Glutamatergic neuron (in vitro differentiated cells): ENCODE measurements at regions not wholly inside any gene's neighbourhood (a gene's known extent, or its start where the extent isn't known, plus 50 kb on each side); places are given as distances from the start of the nearest gene placed in this dataset.

Experiments used
- DNase-seq: peaks from one replicate; pipeline ENCODE4 v3.0.0; 2022
- H3K27ac Mint-ChIP-seq: one replicate; pipeline ENCODE4 v1.8.0; 2020; ENCODE audit warnings: mild to moderate bottlenecking, mixed read lengths, inconsistent platforms; ENCODE audit not compliant: unreplicated experiment
- H3K27me3 Mint-ChIP-seq: one replicate; pipeline ENCODE4 v1.8.0; 2020; ENCODE audit warnings: mild to moderate bottlenecking, moderate library complexity, mixed read lengths, inconsistent platforms; ENCODE audit not compliant: unreplicated experiment
- H3K36me3 Mint-ChIP-seq: one replicate; pipeline ENCODE4 v1.8.0; 2020; ENCODE audit warnings: mild to moderate bottlenecking, mixed read lengths, inconsistent platforms; ENCODE audit not compliant: unreplicated experiment
- H3K4me1 Mint-ChIP-seq: one replicate; pipeline ENCODE4 v1.8.0; 2020; ENCODE audit warnings: mild to moderate bottlenecking, low read depth, mixed read lengths, inconsistent platforms; ENCODE audit not compliant: unreplicated experiment
- H3K4me3 Mint-ChIP-seq: one replicate; pipeline ENCODE4 v1.8.0; 2020; ENCODE audit warnings: mild to moderate bottlenecking, mixed read lengths, inconsistent platforms; ENCODE audit not compliant: unreplicated experiment
- H3K9me3 Mint-ChIP-seq: one replicate; pipeline ENCODE4 v1.8.0; 2020; ENCODE audit warnings: mild to moderate bottlenecking, moderate library complexity, mixed read lengths, inconsistent platforms; ENCODE audit not compliant: unreplicated experiment
- CTCF ChIP-seq: fragments of 200-600 bp; sonication (generic); IDR thresholded peaks from one replicate; pipeline ENCODE4 v1.5.0; 2021; ENCODE audit not compliant: partially characterized antibody, unreplicated experiment

DNA sequence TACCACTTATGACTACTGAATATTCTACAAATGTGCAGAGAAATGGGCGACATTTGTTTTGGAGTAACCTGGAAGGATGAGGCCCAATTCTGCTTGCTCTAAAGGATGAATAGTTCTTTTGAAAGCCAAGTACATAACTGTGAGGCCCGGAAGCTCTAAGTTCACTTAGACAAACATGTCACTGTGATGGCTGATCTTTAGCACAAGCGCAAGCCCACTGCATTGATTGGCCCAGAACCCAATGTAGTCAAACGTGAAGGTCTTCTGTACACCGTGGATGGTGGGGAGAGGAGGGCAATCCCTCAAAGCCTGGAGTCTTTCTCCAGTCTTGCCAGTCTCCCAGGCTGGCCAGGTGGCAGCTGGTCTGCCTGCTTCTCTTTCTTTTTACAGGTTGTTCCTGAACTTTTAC lies 139.6 kb downstream of the RFC3 start:
- H3K4me1 Mint-ChIP-seq = peaks cover 16% of the 10 kb centered on the region
- H3K27ac Mint-ChIP-seq = no peak overlapping the region
- H3K27me3 Mint-ChIP-seq = peaks cover 2% of the 10 kb centered on the region
- DNase-seq = no peak
- TF ChIP-seq CTCF = no peak
- peaks cover 2% of the 10 kb centered on the region for H3K9me3 Mint-ChIP-seq
- no peak overlapping the region for H3K4me3 Mint-ChIP-seq
- no peaks in the 10 kb centered on the region for H3K36me3 Mint-ChIP-seq

DNA sequence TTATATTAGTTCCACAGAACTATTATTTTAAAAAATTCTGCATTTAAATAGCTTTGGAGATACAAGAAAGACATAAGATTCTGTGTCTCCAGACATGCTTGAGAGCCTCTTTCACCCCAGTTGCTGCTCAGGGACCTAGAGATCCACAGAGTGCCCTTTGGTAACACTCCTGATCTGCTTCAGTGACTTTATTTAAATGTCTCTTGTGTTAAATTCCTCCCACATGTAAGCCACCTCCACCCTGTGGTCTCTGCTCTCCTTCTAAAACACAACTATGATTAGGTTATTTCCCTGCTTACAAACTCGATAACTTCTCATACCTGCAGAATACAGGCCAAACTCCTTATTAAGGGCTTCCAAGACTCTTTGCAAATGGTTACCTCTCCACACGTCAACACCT lies 141.0 kb downstream of the RFC3 start:
- H3K9me3 Mint-ChIP-seq = peaks cover 2% of the 10 kb centered on the region
- H3K27ac Mint-ChIP-seq = no peak overlapping the region
- H3K36me3 Mint-ChIP-seq = no peaks in the 10 kb centered on the region
- H3K27me3 Mint-ChIP-seq = peaks cover 2% of the 10 kb centered on the region
- no peak overlapping the region for H3K4me3 Mint-ChIP-seq
- no peak for DNase-seq
- TF ChIP-seq CTCF = no peak
- H3K4me1 Mint-ChIP-seq = peaks cover 17% of the 10 kb centered on the region

DNA sequence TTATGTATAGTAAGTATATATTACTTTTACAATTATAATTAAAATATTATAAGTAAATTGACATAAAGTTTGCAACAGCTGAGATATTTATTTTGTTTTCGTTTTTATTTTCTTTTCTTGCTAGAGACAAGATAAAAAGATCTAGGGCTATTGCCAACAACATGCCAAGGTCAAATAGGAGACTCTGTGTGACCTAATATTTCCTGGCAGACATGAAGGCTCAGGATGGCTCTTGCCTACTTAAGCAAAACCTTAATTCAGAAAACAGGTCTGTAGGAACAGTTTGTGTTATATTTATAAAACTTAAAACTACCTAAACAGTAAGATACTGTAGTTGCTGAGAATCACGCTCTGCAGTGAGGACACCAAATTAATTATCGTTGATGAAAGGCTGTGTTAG lies 145.2 kb downstream of the RFC3 start:
- Mint-ChIP-seq H3K27ac (no peak overlapping the region), H3K27me3 (peaks cover 2% of the 10 kb centered on the region), H3K4me1 (peaks cover 17% of the 10 kb centered on the region), H3K4me3 (no peak overlapping the region), H3K36me3 (peaks cover 6% of the 10 kb centered on the region), H3K9me3 (peaks cover 2% of the 10 kb centered on the region)
- TF ChIP-seq CTCF = no peak
- DNase-seq = no peak

GRCh38 chr13:33963895-33964294 lies 145.9 kb downstream of the RFC3 start:
- H3K36me3 Mint-ChIP-seq = peaks cover 6% of the 10 kb centered on the region
- DNase-seq = no peak
- H3K4me3 Mint-ChIP-seq = no peak overlapping the region
- peaks cover 17% of the 10 kb centered on the region for H3K4me1 Mint-ChIP-seq
- peaks cover 2% of the 10 kb centered on the region for H3K9me3 Mint-ChIP-seq
- TF ChIP-seq CTCF = no peak
- H3K27ac Mint-ChIP-seq = no peak overlapping the region
- peaks cover 2% of the 10 kb centered on the region for H3K27me3 Mint-ChIP-seq

DNA sequence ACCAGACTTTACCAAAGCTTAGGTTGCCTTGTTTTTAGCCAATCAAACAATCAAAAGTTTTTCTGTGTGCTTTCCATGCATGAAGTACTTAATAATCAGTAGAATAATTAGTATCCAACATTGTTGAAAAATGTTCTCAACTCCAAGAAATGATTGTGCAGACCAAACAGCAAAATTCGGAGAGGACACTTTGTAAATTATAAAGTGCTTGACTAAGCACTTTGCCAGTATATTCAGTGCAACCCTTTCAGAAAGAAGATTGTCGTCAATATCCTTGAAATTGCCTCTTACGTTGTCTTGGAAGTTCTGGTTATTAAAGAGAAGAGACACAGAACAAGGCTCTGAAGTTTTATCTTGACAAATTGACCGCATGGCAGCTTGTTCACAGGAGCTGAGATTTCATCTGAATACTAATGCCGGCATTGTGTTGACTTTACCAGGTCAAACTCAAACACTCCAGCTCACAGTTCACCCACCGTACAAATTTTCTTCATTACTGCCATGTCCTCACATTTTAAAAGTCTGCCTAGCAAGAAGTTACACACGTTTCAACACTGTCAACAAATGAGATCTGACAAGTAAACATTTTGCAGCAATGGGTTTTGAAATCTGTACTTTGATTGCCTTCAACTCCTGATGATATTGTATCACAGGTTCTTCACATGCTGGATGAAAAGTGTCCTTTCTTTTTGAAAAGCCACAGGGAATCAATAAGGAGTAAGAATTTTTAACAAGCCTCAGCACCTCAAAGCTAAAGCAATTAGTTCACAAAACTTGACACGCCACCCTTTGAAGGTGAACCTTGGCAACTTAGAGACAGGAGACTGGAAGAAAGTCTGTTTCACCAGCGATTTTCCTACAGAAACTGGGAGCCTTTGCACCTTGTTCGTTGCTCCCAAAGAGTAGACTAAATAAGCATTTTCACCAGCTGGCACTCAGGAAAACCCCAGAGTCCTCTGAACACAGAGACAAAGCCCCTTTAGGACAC lies 150.9 kb downstream of the RFC3 start:
- no peaks in the 10 kb centered on the region for H3K9me3 Mint-ChIP-seq
- no peaks in the 10 kb centered on the region for H3K4me1 Mint-ChIP-seq
- no peak overlapping the region for H3K4me3 Mint-ChIP-seq
- H3K27me3 Mint-ChIP-seq = no peaks in the 10 kb centered on the region
- no peak for DNase-seq
- no peak overlapping the region for H3K27ac Mint-ChIP-seq
- TF ChIP-seq CTCF = no peak
- peaks cover 6% of the 10 kb centered on the region for H3K36me3 Mint-ChIP-seq
